Anterior cingulate cortex (tissue), 58 donors: ENCODE measurements at regions not wholly inside any gene's neighbourhood (a gene's known extent, or its start where the extent isn't known, plus 50 kb on each side); places are given as distances from the start of the nearest gene placed in this dataset.

Experiments used
- DNase-seq, 58 donors: peaks; one replicate each; lab custom pipeline; 2025; lab: John Stamatoyannopoulos, UW

DNA sequence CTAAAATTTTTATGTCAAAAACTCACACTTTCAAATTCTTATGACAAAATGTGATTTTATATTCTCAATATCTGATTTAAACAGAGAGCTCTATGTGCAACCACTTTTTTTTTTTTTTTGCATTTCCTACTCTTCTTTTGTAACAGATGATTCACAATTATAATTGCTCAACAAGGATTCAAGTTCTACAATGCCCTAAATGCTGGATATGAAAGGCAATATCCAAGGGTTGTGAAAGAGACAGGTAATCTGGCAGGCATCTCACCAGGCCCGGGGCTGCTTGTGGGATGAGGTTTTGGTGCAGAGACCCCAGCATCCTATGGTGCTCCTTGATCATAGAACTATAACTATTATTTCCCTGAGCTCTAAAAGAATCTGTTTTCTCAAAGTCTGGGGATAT is 363.6 kb upstream of the NBEA start:
- no peak for DNase-seq

DNA sequence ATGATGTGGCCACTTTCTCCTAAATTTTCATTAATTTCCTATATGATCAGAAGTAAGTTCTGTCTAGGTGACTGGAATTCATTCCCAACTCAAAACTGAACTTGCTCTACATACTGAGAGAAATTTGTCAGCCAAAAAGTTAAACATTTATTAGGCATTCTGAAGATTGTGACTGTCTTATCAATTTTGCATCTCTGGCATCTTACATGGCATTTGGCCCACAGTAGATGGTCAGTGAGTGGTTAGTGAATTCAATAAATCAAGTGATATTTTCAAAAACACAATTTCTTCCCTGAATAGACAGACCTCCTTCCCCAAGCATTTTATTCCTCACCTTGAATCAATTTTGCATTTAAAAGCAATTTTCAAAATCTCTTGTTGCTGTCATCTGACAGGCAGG is 363.2 kb upstream of the NBEA start:
- DNase-seq = no peak

DNA sequence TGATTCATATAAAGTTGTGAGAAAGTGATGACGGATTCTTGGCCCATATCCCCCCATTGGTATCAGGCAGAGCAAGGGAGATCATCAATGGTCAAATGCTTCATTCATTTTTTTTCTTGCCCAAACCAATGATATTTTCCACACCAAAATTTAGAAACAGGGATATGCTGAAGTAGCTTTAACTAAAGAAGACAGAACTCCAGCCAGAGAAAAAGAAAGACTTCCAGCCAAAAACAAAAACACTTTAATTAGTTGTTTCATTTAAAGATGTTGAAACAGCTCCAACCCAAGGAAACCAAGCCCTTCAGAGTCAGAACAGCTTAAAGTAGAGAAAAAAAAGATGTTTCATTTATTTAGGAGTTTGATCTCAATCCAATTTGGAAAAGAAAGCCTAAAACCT is 358.9 kb upstream of the NBEA start:
- DNase-seq = no peak

DNA sequence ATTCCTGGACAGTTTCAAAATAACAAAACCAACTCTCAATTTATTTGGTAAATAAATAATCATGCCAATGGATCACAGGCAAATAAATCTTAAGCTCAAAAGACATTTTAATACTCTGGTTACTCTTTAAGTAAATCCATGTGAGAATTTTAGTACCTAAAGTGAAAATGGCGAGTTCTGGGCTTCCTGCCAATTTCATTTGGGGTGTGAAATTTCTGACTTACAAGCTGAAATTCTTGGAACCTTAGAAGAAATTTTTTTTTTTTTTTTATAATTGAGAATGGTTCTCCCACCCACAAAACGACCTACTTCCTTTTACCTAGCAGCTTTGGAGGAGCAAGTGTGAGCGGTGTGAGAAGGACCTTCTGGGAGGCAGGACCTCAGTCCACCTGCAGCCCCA is 354.5 kb upstream of the NBEA start:
- peak in 17 of 58 donors; percentile 1 to 61 (median 18) for DNase-seq

DNA sequence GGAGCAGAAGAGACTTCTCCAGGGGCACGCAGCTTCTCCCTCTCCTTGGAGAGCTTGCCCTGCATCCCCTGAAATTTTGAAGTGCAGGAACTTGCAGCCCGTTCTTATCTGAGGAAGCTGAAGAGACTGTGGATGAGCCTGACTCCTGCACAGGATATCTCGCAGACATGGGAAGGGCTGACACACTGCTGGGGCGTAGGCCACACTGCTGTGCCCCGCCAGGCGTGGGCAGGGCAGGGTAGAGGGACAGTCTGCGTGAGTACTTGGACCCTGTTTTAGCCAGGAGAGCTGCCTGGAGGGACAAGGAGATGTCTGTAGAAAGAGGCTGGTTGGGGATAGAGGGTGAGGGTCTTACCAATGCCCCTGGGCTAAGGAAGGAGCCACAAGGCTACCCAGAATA is 353.7 kb upstream of the NBEA start:
- no peak for DNase-seq

DNA sequence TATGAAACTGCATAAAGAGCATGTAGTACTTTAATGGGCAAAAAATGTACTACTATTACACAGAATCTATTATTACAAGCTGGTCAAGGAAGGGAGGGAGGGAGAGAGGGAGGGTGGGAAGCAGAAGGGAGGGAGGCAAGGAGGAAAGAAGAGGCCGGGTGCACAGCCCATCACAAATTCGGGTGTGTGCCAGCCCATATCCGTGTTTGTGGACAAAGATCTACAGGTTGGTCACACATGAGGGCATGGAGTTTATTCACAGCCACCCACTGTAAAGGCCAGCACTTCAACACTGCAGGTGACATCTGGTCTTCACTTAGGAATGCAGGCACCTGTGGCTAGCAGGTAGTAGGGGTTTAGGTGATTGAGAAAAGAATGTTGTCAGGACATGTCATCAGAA is 352.5 kb upstream of the NBEA start:
- no peak for DNase-seq

DNA sequence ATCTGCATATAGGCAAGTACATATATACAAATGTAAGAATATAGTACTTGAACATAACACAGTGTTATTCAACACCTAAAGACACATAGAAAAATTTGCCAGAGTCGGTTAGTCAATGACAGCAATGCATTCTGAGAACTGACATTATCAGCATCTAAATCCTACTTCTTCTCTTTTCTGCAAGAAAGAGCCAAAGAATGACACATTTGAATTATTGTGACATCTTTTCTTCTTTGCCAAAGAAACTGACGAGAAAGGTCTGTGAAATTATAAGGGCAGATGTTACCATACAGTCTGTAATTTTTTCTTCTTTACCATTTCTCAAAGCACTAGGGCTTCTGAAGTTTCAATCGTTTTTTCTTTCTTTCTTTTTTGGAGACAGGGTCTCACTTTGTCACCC is 350.9 kb upstream of the NBEA start:
- DNase-seq = no peak

DNA sequence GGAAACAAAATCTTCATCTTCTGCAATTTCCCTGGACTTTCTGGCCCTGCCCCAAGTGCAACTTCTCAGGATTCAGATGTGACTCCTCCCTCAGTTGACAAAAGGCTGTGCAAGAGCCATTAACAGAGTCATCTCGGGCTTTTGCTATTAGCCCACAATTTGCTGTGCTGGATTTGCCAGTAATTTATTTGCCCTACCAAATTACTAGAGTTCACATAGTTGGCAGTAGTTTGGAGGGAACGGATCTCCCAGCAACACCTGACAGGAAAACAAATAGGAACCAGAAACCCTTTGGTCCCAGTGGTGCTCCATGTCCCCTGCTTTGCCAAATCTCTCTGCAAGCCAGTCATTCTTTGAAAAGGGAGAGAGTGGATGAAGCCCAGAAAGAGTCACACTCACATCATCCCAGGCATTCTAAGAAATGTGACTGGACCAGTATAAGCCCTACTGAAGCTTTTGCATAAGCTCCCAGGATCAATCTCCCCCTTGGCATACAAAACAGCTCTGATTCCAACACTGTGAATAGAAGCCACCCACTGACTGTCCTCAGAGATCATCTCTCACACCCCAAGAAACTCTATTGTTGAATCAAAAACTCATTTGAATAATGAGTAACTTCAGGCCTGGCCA is 350.1 kb upstream of the NBEA start:
- DNase-seq = peak in 21 of 58 donors; percentile 2 to 54 (median 26)

DNA sequence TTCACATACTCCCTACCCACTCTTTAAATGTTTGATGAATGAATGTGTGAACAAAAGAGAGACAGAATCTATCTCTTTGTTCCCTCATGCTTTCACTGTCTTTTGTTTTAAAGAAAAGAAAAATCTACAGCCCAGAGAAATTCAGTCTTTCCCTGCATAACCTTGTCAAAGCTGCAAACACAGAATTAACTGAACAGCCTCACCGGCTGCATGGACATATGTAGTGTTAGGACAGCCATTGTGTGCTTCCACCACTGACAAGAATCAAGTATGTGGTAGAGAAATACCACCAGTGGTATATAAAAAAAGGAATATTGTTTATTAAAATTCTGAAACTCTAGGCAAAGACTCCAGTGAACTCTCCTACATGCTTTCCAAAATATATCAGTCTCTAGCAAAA is 348.4 kb upstream of the NBEA start:
- no peak for DNase-seq

DNA sequence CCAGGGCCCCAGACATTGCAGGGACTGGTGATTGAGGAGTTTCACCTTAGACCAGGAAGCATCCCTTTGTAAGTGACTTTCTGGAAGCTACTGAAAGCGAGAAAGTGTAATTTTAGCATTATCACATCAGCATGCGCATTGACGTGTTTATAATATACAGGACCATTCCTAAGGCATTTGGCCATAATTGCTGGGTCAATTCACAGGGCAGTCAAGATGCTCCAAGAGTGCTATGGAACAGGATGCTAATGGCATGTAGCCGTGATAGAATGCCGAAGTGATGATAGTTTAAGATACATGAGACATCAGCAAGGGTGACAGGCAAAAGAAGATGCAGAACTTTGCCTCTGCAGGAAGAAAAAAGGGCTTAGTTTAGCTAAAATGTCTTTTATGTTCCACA is 347.6 kb upstream of the NBEA start:
- no peak for DNase-seq

DNA sequence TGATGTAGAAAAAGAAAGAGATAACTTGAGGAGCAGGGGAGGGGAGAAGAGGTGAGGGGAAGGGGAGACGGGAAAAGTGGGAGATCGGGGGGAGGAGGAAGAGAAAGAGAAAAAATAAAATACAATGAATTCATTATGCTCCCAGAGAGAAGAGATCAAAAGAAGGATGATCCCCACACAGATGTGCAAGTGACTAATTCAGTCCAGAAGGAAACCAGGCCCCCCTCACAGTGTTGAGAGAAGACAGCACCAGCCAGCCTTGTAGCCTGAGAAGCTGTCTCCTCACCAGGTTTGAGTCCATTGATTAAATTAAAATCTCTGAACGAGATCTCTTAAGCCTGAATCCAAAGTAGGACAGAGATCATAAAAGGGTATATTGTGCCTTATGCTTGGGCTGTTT is 333.7 kb upstream of the NBEA start:
- no peak for DNase-seq

DNA sequence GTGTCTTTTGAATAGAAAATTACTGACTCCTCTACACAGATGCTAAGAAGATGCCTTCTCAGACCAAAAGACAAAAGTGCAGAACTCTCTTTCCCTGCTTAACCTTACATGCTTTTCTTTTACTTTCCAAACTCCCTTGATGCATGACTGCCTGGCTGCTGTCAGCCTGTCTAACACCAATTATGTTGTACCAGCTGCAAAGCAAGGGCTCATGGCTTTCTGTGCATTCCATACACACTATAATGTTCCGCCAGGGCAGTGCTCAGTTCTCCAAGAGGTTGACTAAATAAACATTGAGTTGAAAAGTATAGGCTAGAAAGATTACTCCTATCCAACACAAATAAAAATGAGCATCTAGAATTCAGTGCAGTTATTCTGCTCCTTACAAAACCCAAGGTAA is 330.4 kb upstream of the NBEA start:
- peak in 2 of 58 donors; percentile 3 to 25 for DNase-seq

DNA sequence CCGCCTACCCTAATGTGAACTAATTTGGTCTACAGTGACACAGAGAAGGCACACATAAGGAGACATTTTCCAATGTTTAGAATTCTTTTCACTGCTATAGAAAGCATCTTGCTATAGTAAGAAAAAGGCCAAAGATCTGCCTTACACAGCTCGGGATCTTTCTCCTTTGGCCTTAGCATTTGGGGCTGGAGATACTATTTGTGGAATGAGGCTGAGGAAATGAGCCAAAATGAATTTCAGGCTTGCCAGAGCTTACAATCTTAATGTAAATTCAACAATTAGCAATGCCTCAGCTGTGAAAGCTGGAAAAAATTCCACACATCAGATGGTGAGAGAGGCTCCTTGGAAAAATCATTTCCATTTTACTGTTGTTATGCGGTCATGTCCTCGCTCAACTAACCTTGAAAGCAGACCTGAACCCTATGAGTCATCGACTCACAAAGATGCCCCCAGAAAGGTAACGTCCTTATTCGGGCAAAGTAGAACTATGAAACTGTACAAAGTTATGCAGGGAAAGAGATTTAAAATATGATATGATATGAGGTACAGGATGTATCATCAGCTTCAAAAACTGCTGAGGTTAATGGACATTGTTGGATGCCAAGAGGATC is 324.5 kb upstream of the NBEA start:
- peak in 2 of 58 donors; percentile 3 to 18 for DNase-seq

DNA sequence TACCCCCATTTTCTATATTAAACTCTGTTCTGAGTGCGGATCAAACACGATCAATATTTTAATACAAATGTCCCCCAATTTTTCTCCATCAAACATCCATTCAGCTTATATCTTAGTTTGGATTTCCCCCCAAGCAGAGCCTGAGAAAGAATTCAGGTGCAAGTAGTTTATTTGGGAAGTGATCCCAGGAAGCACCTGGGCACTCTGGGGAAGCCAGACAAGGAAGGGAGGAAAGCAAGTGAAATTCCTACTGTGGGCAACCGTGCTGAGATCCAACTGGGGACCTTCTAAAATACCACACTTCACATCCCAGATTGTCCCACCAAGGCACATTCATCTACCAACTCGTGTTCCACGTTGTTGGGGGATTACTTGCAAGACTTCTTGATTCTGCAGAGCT is 323.4 kb upstream of the NBEA start:
- no peak for DNase-seq

DNA sequence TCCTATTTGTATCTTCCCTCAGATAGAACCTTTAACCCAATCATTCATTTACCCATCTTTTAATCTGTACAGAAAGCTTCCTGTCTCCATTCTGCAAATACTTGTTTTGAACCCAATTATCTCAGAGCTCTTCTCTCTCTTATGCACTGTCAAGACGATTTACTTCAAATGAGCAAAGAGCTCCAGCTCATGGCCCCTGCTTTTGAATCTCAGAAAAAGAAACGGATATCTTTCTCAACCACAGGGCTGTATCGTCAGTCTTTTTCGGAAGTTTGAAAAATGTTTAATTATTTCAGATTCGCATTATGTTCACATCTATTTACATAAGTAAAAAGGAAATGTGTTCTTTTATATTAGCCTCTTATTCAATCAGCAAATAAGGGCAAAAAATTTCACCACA is 322.7 kb upstream of the NBEA start:
- DNase-seq = no peak

DNA sequence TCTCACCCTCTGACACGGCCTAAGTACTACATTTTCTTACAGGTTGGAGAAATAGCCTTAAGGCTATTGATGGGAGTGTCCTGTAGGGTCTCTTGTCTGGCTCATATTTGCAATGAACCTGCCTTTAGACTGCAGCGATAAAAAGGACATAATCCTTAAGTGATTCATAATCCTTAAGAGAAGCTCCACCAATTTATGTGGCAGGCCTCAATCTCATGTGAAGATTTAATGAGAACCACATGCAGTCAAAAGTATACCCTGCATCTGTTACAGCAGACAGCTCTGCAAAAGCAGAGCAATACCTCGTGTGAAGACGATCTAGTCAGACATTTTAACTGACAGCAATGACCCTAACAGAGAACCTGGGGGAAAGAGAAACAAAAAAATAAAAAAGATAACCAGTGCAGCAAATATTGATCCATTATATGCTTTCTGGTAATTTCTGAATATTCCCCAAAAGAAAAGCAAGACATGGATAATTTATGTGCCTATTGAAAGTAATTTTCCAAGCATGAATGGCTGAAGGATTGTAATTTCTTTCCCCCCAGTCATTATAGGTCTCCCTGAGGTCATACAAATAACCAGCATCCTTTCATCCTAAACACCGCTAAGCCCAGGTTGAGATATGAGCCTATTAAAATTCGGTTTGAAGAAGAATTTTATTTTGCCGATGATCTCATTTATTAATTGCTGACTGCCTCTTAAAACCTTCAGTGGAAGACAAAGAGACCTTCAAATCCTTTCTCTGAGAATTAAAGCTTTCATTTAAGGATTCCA is 321.8 kb upstream of the NBEA start:
- DNase-seq = no peak

DNA sequence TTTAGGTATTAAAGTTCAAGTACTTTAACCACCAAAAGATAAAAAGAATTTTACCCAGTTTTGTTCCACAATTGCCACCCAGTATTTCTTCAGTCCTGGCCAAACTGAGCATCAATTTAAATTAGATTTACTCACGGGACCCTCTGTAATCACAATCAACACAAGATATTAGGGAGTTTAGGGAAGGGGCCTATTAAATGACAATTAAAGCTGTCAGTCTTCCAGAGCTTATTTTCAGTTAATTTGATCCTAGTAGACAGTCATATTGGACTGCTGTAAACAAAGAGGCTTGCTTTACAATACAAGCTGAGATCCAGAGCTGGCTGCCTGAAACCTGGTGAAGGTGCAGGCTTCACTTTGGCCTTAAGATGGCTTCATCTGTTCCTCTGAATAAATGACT is 321.2 kb upstream of the NBEA start:
- DNase-seq = no peak

DNA sequence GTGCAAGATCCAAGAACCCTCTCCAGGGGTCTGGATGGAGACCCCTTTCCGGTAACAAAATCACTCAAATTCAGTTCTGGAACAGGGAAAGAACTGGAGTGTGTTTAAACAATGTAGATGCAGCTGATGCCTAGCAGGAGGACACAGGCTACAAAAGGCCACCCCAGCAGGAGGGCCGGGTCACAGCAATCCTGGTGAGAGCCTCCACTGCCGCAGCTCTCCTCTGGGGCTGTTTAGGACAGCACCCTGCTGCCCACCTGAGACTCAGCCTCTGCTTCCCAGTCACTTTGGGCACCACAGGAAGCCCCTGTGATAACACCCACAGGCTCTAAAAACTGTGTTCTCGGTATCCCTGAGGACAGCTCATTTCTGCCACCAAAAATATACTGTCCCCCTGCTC is 318.7 kb upstream of the NBEA start:
- no peak for DNase-seq

DNA sequence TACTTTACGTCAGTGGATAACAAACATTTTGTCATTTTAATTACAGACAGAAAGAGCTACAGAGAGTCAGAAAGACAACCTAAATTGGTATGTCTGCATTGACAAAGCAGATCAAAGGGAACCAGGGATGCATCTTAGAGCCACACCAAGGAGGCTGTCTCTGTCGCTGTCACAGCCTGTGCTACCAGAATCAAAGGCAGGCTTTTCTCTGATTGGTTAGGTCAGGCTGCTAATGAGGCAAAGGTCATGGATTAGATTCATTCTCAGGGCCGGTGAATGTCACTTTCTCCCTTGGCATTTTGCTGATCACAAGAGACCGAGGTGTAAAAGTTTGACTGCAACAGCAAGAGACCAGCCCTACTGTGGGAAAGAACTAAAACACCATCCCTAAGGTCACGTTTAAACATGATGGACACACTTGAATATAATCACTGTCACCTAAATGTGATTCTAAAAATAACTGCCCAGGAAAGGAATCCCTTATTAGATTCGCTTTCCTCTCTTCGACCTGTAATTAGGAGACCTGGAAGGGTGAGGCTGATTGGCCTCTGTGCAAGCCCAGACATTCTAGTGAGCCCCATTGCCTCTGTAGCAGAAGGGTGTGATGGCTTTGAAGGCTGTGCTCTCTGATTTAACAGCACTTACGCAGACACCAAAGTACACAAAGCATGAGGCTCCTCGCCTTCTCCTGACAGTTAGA is 314.4 kb upstream of the NBEA start:
- no peak for DNase-seq

DNA sequence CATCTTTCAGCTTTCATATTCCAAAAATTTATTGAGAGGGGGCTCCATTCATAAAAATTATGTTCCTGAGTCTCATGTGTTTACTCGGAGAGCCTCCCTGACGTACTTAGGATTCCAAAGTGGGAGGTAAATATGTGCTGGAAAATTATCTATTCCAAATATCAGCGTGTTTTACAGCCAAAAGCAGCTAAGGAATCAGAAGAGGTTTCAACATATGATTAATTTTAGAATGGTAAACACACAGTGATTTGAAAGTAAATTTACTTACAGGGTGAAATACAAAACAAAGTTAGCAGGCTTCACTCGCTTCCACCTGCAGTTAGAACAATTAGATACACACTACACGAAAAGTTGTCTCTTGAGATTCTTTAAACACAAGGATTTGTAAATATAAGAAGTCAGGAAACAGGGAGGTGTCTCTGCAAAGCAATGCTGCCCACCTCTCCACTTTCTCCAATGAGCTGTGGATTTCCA is 313.8 kb upstream of the NBEA start:
- no peak for DNase-seq

DNA sequence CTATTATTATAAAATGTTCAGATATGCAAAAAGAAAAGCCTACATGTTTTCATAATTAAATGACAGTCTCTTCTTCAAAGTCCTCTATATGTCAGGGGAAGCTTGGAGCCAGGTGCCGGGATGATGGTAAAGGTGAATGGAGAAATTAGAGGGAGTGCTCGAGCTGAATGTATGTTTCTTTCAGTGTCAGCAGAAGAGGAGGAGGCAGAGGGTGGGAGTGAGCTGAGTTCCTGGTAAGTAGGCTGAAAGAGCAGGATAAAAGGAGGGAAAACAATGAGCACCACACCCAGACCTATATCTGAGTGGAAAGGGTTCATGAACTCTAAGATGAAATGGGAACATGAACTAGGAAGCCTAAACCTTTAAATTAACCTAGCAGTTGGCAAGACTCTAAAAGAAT is 307.6 kb upstream of the NBEA start:
- no peak for DNase-seq
